Chondrocyte (in vitro differentiated cells): ENCODE measurements at regions not wholly inside any gene's neighbourhood (a gene's known extent, or its start where the extent isn't known, plus 50 kb on each side); places are given as distances from the start of the nearest gene placed in this dataset.

ENCODE experiments used
- DNase-seq: peaks from one replicate; pipeline ENCODE4 v3.0.0; 2021; ENCODE audit warnings: mixed read lengths, low spot score
- H3K27ac Mint-ChIP-seq: one replicate; pipeline ENCODE4 v1.8.0; 2021; ENCODE audit warnings: mild to moderate bottlenecking, moderate library complexity, mixed read lengths; ENCODE audit not compliant: unreplicated experiment
- H3K27me3 Mint-ChIP-seq: 2 replicates; pipeline ENCODE4 v1.8.0; 2021; ENCODE audit warnings: low read depth, mixed read lengths
- H3K36me3 Mint-ChIP-seq: 2 replicates; pipeline ENCODE4 v1.8.0; 2021; ENCODE audit warnings: low read depth, mixed read lengths
- H3K4me1 Mint-ChIP-seq: 2 replicates; pipeline ENCODE4 v1.8.0; 2021; ENCODE audit warnings: low read depth, mild to moderate bottlenecking, mixed read lengths
- H3K4me3 Mint-ChIP-seq: one replicate; pipeline ENCODE4 v1.8.0; 2021; ENCODE audit warnings: mild to moderate bottlenecking, moderate library complexity, mixed read lengths; ENCODE audit not compliant: unreplicated experiment
- H3K9me3 Mint-ChIP-seq: 2 replicates; pipeline ENCODE4 v1.8.0; 2021; ENCODE audit warnings: low read depth, mixed read lengths
- TF ChIP-seq, protein P1 (sequence below): fragments of 200-600 bp; sonication (generic); IDR thresholded peaks from 2 replicates; pipeline ENCODE4 v1.5.0; 2021; ENCODE audit warnings: antibody characterized with exemption, mild to moderate bottlenecking, moderate library complexity

DNA sequence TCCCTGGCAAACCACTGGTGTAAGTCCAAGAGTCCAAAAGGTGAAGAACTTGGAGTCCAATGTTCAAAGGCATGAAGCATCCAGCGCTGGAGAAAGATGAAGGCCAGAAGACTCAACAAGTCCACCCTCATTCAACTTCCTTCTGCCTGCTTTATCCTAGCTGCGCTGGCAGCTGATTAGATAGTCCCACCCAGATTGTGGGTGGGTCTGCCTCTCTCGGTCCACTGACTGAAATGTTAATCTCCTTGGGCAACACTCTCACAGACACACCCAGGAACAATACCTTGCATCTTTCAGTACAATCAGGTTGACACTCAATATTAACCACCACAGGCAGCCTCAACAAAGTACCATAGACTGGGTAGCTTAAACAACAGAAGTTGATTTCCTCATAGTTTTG, 245.9 kb upstream of the IGF1R start:
- no peaks in the 10 kb centered on the region for H3K36me3 Mint-ChIP-seq
- DNase-seq, result no peak
- no peak overlapping the region for H3K27ac Mint-ChIP-seq

DNA sequence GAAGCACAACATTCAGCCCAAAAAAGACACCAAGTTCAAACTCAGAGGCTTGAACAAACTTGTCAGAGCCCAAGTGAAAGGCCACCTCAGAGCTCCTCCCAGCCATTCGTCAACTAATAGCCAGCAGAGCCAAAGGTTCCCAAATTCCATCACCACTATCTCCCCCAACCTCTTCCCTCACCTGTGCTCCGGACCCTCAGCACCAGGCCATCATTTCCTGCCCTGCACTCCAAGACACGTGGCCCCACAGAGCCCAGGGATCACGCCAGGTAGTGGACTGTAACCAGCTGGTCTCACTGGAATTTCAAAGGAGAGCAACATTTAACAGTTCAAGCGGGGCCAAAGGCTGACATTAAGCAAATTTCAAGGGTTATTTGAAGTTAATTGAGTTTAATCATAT, 245.2 kb upstream of the IGF1R start:
- no peaks in the 10 kb centered on the region for H3K9me3 Mint-ChIP-seq
- TF ChIP-seq, protein P1, sequence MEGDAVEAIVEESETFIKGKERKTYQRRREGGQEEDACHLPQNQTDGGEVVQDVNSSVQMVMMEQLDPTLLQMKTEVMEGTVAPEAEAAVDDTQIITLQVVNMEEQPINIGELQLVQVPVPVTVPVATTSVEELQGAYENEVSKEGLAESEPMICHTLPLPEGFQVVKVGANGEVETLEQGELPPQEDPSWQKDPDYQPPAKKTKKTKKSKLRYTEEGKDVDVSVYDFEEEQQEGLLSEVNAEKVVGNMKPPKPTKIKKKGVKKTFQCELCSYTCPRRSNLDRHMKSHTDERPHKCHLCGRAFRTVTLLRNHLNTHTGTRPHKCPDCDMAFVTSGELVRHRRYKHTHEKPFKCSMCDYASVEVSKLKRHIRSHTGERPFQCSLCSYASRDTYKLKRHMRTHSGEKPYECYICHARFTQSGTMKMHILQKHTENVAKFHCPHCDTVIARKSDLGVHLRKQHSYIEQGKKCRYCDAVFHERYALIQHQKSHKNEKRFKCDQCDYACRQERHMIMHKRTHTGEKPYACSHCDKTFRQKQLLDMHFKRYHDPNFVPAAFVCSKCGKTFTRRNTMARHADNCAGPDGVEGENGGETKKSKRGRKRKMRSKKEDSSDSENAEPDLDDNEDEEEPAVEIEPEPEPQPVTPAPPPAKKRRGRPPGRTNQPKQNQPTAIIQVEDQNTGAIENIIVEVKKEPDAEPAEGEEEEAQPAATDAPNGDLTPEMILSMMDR, result no peak
- H3K36me3 Mint-ChIP-seq, result no peaks in the 10 kb centered on the region
- H3K27me3 Mint-ChIP-seq, result peaks cover 8% of the 10 kb centered on the region
- H3K4me3 Mint-ChIP-seq, result no peak overlapping the region
- no peak overlapping the region for H3K27ac Mint-ChIP-seq
- H3K4me1 Mint-ChIP-seq, result no peaks in the 10 kb centered on the region
- no peak for DNase-seq

More for the DNA sequence above, 245.9 kb upstream of the IGF1R start:
- TF ChIP-seq, protein P1, result no peak
- peaks cover 8% of the 10 kb centered on the region for H3K27me3 Mint-ChIP-seq
- H3K9me3 Mint-ChIP-seq, result no peaks in the 10 kb centered on the region
- no peak overlapping the region for H3K4me3 Mint-ChIP-seq
- no peaks in the 10 kb centered on the region for H3K4me1 Mint-ChIP-seq

DNA sequence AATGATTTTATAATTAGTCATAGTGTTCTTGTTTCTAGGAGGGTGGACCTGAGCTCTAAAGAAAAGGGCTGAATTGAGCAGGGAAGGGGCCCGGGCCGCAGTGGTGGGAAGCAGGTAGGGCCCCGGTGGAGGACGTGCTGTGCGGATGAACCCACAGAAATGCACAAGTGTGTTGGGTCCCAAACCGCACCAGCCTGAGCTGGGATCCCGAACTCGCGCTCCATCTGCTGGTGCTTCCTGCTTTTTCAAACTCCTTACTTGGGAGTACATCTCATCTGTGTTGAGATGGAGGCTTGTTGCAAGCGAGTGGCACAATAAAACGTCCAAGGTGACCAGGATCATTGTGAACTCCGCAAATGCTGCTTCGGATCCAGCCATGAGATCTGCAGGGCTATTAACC, 244.8 kb upstream of the IGF1R start:
- H3K9me3 Mint-ChIP-seq, result no peaks in the 10 kb centered on the region
- H3K4me3 Mint-ChIP-seq, result no peak overlapping the region
- H3K4me1 Mint-ChIP-seq, result no peaks in the 10 kb centered on the region
- H3K36me3 Mint-ChIP-seq, result no peaks in the 10 kb centered on the region
- peaks cover 7% of the 10 kb centered on the region for H3K27me3 Mint-ChIP-seq
- no peak overlapping the region for H3K27ac Mint-ChIP-seq
- no peak for DNase-seq
- TF ChIP-seq, protein P1, result no peak

DNA sequence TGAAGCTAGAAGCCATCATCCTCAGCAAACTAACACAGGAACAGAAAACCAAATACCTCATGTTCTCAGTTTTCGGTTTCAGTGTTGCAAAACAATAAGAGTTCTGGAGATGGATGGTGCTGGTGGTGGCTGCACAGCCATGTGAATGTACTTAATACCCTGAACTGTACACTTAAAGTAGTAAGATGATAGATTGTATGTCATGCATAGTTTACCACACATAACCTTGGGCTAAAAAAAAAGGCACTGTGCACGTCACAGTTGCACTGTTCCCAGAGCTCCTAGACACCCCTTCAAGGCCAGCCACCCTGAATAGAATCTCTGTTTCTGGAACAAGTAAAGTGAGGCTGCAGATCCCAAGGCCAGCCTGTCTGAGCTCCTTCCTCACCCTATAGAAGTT, 243.3 kb upstream of the IGF1R start:
- no peak overlapping the region for H3K4me3 Mint-ChIP-seq
- no peak for DNase-seq
- no peaks in the 10 kb centered on the region for H3K36me3 Mint-ChIP-seq
- no peaks in the 10 kb centered on the region for H3K4me1 Mint-ChIP-seq
- TF ChIP-seq, protein P1, result no peak
- H3K27me3 Mint-ChIP-seq, result peaks cover 5% of the 10 kb centered on the region
- no peaks in the 10 kb centered on the region for H3K9me3 Mint-ChIP-seq
- no peak overlapping the region for H3K27ac Mint-ChIP-seq

DNA sequence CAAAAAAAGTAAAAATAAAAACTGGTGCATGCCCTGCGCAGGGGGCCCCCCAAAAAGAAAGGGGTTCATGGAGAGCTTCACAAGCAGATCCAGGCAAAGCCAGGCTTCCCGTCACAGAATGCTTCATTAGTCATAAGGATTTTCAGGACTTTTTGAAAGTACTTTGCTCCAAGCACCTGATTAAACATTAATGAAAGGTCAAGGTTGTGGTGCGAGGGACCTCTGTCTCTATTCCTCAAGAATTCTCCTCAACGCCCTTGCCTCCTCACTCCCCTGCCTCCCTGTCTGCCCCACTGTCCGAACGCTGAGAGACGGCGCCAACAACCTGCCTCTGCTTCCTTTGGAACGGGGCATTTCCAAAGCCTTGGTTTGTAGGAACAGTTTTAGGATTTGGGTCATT, 240.1 kb upstream of the IGF1R start:
- no peak for DNase-seq

More for the DNA sequence above, 240.1 kb upstream of the IGF1R start:
- peaks cover 4% of the 10 kb centered on the region for H3K9me3 Mint-ChIP-seq
- H3K27me3 Mint-ChIP-seq, result no peaks in the 10 kb centered on the region
- H3K4me3 Mint-ChIP-seq, result no peak overlapping the region
- TF ChIP-seq, protein P1, result no peak
- H3K36me3 Mint-ChIP-seq, result no peaks in the 10 kb centered on the region
- H3K4me1 Mint-ChIP-seq, result no peaks in the 10 kb centered on the region
- H3K27ac Mint-ChIP-seq, result no peak overlapping the region
